SU-DHL-6 (cell line): ENCODE measurements at regions not wholly inside any gene's neighbourhood (a gene's known extent, or its start where the extent isn't known, plus 50 kb on each side); places are given as distances from the start of the nearest gene placed in this dataset.

Experiments used
- H2AFZ ChIP-seq: fragments of 200-600 bp; sonication (generic); 2 replicates; pipeline ENCODE4 v1.6.1; 2014; ENCODE audit warnings: low read depth, mild to moderate bottlenecking, moderate library complexity, mixed read lengths, antibody characterized with exemption, low read length; ENCODE audit not compliant: severe bottlenecking
- H3F3A ChIP-seq: fragments of 200-600 bp; shearing (Covaris generic); 2 replicates; pipeline ENCODE4 v1.6.0; 2016; ENCODE audit warnings: antibody characterized with exemption, mild to moderate bottlenecking; ENCODE audit not compliant: insufficient read depth
- H3K27ac ChIP-seq: fragments of 200-600 bp; sonication (generic); 2 replicates; pipeline ENCODE4 v1.5.1; 2016; ENCODE audit warnings: low read depth, mild to moderate bottlenecking, low read length, moderate library complexity, mixed read lengths
- H3K27me3 ChIP-seq: fragments of 200-600 bp; sonication (generic), shearing (Covaris generic); 2 replicates; pipeline ENCODE4 v1.6.0; 2014; ENCODE audit warnings: mild to moderate bottlenecking, low read length
- H3K36me3 ChIP-seq: fragments of 200-600 bp; sonication (generic); 2 replicates; pipeline ENCODE4 v1.6.1; 2014; ENCODE audit warnings: mild to moderate bottlenecking, low read length, mixed read lengths
- H3K4me2 ChIP-seq: fragments of 300-600, 200-600 bp; shearing (Covaris generic), sonication (generic); 2 replicates; pipeline ENCODE4 v1.6.0; 2014; ENCODE audit warnings: low read length, low read depth, mild to moderate bottlenecking; ENCODE audit not compliant: poor library complexity, severe bottlenecking
- H3K4me3 ChIP-seq: fragments of 200-600 bp; sonication (generic); 2 replicates; pipeline ENCODE4 v1.5.1; 2014; ENCODE audit warnings: antibody characterized with exemption, low read length, mild to moderate bottlenecking, mixed read lengths; ENCODE audit not compliant: insufficient read depth, poor library complexity, severe bottlenecking
- H3K79me2 ChIP-seq: fragments of 200-600 bp; sonication (generic); 2 replicates; pipeline ENCODE4 v1.6.1; 2014; ENCODE audit warnings: mild to moderate bottlenecking, low read length, moderate library complexity; ENCODE audit not compliant: insufficient read depth
- H3K9ac ChIP-seq: fragments of 200-600 bp; sonication (generic); 2 replicates; pipeline ENCODE4 v1.7.0; 2014; ENCODE audit warnings: mild to moderate bottlenecking, low read length
- H3K9me2 ChIP-seq: fragments of 200-600 bp; sonication (generic); replicated peaks from 2 replicates; pipeline ENCODE4 v1.6.1; 2014; ENCODE audit warnings: low read length; ENCODE audit not compliant: insufficient read depth
- H3K9me3 ChIP-seq: fragments of 200-600 bp; sonication (generic); 2 replicates; pipeline ENCODE4 v1.6.1; 2014; ENCODE audit warnings: low read length, mixed read lengths; ENCODE audit not compliant: insufficient read depth
- H4K20me1 ChIP-seq: fragments of 200-600 bp; sonication (generic); 2 replicates; pipeline ENCODE4 v1.6.1; 2014; ENCODE audit warnings: low read depth, mild to moderate bottlenecking, antibody characterized with exemption, low read length, moderate library complexity, mixed read lengths
- CTCF ChIP-seq: fragments of 200-600 bp; sonication (generic); IDR thresholded peaks from one replicate; pipeline ENCODE4 v1.5.1; 2017; ENCODE audit warnings: antibody characterized with exemption, mild to moderate bottlenecking, low read length, moderate library complexity; ENCODE audit not compliant: insufficient read depth, poor library complexity, severe bottlenecking
- EZH2phosphoT487 ChIP-seq: fragments of 200-600 bp; sonication (generic), shearing (Covaris generic); conservative IDR thresholded peaks from 2 replicates; pipeline ENCODE4 v1.6.1; 2018; ENCODE audit warnings: mild to moderate bottlenecking, antibody characterized with exemption, low read length, moderate library complexity, mixed read lengths

- H3K27me3 ChIP-seq = no peaks in the 10 kb centered on the region
- TF ChIP-seq CTCF = no peak
- TF ChIP-seq EZH2phosphoT487 = no peak
- H3K4me3 ChIP-seq = no peak overlapping the region
- H3F3A ChIP-seq = no peaks in the 10 kb centered on the region
- H2AFZ ChIP-seq = no peak overlapping the region
- no peaks in the 10 kb centered on the region for H3K79me2 ChIP-seq
- no peak overlapping the region for H3K27ac ChIP-seq
- no peaks in the 10 kb centered on the region for H3K9me2 ChIP-seq
- no peak overlapping the region for H3K9ac ChIP-seq
- H3K9me3 ChIP-seq = no peaks in the 10 kb centered on the region
- H3K4me2 ChIP-seq = no peak overlapping the region
- no peaks in the 10 kb centered on the region for H4K20me1 ChIP-seq
- H3K36me3 ChIP-seq = no peaks in the 10 kb centered on the region
Measured at GRCh38 chr18:67568166-67568565, 51.6 kb upstream of the DSEL start.
